ENCODE measurements at regions not wholly inside any gene's neighbourhood (a gene's known extent, or its start where the extent isn't known, plus 50 kb on each side); places are given as distances from the start of the nearest gene placed in this dataset.

GRCh38 chr3:174336784-174337183 lies 522.4 kb upstream of the NAALADL2 start:
- Histone ChIP-seq H3K14ac (ENCODE audit: low read length in 2 of 2) (no peak overlapping the region), H3K23ac (ENCODE audit: low read length in 2 of 2) (no peak overlapping the region), H2BK15ac (ENCODE audit: low read depth, poor library complexity, severe bottlenecking) (no peak overlapping the region), H3K4ac (ENCODE audit: low read depth in 1 of 2, low read length in 2 of 2) (no peak overlapping the region), H2AK5ac (ENCODE audit: low read length, severe bottlenecking) (no peak overlapping the region), H4K91ac (ENCODE audit: low read length) (no peak overlapping the region), H3K27me3 (ENCODE audit: control insufficient read depth in 1 of 2, insufficient read depth in 1 of 2, low read length in 2 of 2) (no peaks in the 10 kb centered on the region), H4K8ac (ENCODE audit: low read length) (no peak overlapping the region), H3K4me2 (ENCODE audit: low read length, poor library complexity, severe bottlenecking) (no peak overlapping the region), H2AFZ (ENCODE audit: low read depth, low read length) (no peak overlapping the region), H3K79me1 (replicated peaks; ENCODE audit: low read length, poor library complexity, severe bottlenecking) (no peaks in the 10 kb centered on the region), H3K9ac (ENCODE audit: low read length) (no peak overlapping the region), H3K4me3 (ENCODE audit: insufficient read depth in 1 of 2, low read depth in 1 of 2, low read length in 2 of 2) (no peak overlapping the region), H3K18ac (ENCODE audit: low read depth in 1 of 2, low read length in 2 of 2) (no peak overlapping the region), H2BK5ac (ENCODE audit: low read depth, low read length, poor library complexity, severe bottlenecking) (no peak overlapping the region), H2BK120ac (ENCODE audit: low read depth, low read length) (no peak overlapping the region), H3K4me1 (ENCODE audit: control insufficient read depth, insufficient read depth, low read depth, low read length) (no peaks in the 10 kb centered on the region), H2BK12ac (ENCODE audit: low read length in 2 of 2) (no peak overlapping the region), H3K36me3 (ENCODE audit: control insufficient read depth in 1 of 2, insufficient read depth in 2 of 2, low read depth in 1 of 2, low read length in 2 of 2) (no peaks in the 10 kb centered on the region), H3K27ac (ENCODE audit: low read length, poor library complexity, severe bottlenecking) (no peak overlapping the region), H3K9me3 (ENCODE audit: control insufficient read depth, low read length) (no peaks in the 10 kb centered on the region)
- no peak for DNase-seq
- WGBS = 90% methylated on average over 4 of the region's 4 CpGs

DNA sequence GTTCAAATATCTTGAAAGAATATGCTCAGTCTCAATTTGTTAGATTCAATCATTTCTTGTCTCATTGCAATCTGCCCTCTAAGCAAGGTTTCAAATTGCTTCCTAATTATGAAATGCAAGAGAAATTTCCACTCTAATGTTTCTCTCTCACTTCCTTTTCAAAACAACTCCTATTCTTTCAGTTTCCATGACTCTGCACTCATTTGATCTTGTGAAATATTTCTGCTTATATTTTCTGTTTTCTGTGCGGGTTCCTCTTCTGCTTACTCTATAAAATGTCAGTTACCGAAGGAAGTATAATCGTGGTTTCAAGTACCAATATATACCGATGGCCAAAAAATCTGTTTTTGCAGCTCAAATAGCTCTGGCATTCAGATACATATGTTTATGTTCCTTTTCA lies 521.9 kb upstream of the NAALADL2 start:
- Histone ChIP-seq H3K79me1 (replicated peaks; ENCODE audit: low read length, poor library complexity, severe bottlenecking) (no peaks in the 10 kb centered on the region), H3K27me3 (ENCODE audit: control insufficient read depth in 1 of 2, insufficient read depth in 1 of 2, low read length in 2 of 2) (no peaks in the 10 kb centered on the region), H3K14ac (ENCODE audit: low read length in 2 of 2) (no peak overlapping the region), H2BK15ac (ENCODE audit: low read depth, poor library complexity, severe bottlenecking) (no peak overlapping the region), H2AFZ (ENCODE audit: low read depth, low read length) (no peak overlapping the region), H4K8ac (ENCODE audit: low read length) (no peak overlapping the region), H3K9ac (ENCODE audit: low read length) (no peak overlapping the region), H3K4ac (ENCODE audit: low read depth in 1 of 2, low read length in 2 of 2) (no peak overlapping the region), H3K36me3 (ENCODE audit: control insufficient read depth in 1 of 2, insufficient read depth in 2 of 2, low read depth in 1 of 2, low read length in 2 of 2) (no peaks in the 10 kb centered on the region), H3K4me2 (ENCODE audit: low read length, poor library complexity, severe bottlenecking) (no peak overlapping the region), H2AK5ac (ENCODE audit: low read length, severe bottlenecking) (no peak overlapping the region), H3K27ac (ENCODE audit: low read length, poor library complexity, severe bottlenecking) (no peak overlapping the region), H2BK120ac (ENCODE audit: low read depth, low read length) (no peak overlapping the region), H3K23ac (ENCODE audit: low read length in 2 of 2) (no peak overlapping the region), H2BK5ac (ENCODE audit: low read depth, low read length, poor library complexity, severe bottlenecking) (no peak overlapping the region), H2BK12ac (ENCODE audit: low read length in 2 of 2) (no peak overlapping the region), H3K4me1 (ENCODE audit: control insufficient read depth, insufficient read depth, low read depth, low read length) (no peaks in the 10 kb centered on the region), H3K18ac (ENCODE audit: low read depth in 1 of 2, low read length in 2 of 2) (no peak overlapping the region), H3K4me3 (ENCODE audit: insufficient read depth in 1 of 2, low read depth in 1 of 2, low read length in 2 of 2) (no peak overlapping the region), H4K91ac (ENCODE audit: low read length) (no peak overlapping the region), H3K9me3 (ENCODE audit: control insufficient read depth, low read length) (no peaks in the 10 kb centered on the region)
- WGBS = 98% methylated on average over 4 of the region's 4 CpGs
- DNase-seq = no peak

DNA sequence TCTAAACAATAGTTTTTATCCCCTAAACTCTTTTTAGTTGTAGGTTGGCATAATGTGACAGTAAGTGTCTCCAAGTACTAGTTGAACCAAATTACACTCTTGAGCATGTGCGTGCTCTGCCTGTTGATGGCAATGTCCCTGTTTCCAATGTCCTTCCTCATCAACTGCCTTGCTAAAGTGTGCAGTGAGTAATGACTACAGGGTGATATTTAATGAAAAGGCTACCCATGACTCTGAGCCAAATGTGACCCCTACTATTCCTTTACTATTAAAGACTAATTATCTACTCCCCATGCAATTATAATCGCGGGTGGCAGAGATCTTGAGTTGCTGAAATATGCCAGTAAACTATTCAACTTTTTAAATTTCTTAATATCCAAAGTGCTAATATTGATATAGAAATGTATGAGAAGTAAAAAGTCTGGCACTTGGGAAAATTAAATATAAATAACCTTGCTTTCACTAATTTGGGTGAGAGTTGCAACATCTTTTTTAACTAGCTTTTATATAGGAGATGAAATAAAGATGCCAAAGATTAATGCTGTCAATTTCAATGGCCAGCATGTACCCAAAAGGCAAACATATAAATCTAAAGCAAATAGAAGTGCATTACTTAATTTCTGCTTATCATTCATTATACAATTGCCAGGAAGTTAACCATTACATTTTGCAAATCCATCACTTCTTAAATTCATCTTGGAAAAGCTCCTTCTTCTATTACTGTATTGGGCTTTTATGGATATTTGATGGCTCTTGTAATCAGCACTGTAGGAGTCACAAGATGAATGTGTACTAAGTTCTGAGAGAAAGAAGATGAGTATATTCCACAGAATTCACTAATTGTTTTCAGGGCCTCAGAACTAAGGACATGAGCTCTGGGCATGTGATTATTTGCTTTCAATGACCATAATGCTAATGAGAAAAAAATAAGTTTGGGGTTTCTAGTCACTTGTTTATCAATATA lies 518.2 kb upstream of the NAALADL2 start:
- no peak overlapping the region for H3K4me3 ChIP-seq (ENCODE audit: insufficient read depth in 1 of 2, low read depth in 1 of 2, low read length in 2 of 2)
- no peaks in the 10 kb centered on the region for H3K36me3 ChIP-seq (ENCODE audit: control insufficient read depth in 1 of 2, insufficient read depth in 2 of 2, low read depth in 1 of 2, low read length in 2 of 2)
- H3K9ac ChIP-seq (ENCODE audit: low read length) = no peak overlapping the region
- no peak overlapping the region for H2AFZ ChIP-seq (ENCODE audit: low read depth, low read length)
- no peaks in the 10 kb centered on the region for H3K27me3 ChIP-seq (ENCODE audit: control insufficient read depth in 1 of 2, insufficient read depth in 1 of 2, low read length in 2 of 2)
- H4K8ac ChIP-seq (ENCODE audit: low read length) = no peak overlapping the region
- H2BK120ac ChIP-seq (ENCODE audit: low read depth, low read length) = no peak overlapping the region
- no peak overlapping the region for H2BK12ac ChIP-seq (ENCODE audit: low read length in 2 of 2)
- H2AK5ac ChIP-seq (ENCODE audit: low read length, severe bottlenecking) = no peak overlapping the region
- no peak overlapping the region for H4K91ac ChIP-seq (ENCODE audit: low read length)
- no peak overlapping the region for H3K18ac ChIP-seq (ENCODE audit: low read depth in 1 of 2, low read length in 2 of 2)
- no peak overlapping the region for H3K4me2 ChIP-seq (ENCODE audit: low read length, poor library complexity, severe bottlenecking)
- H3K79me1 ChIP-seq (replicated peaks; ENCODE audit: low read length, poor library complexity, severe bottlenecking) = no peaks in the 10 kb centered on the region
- WGBS = 100% methylated on average over 1 of the region's 3 CpGs
- no peak overlapping the region for H3K23ac ChIP-seq (ENCODE audit: low read length in 2 of 2)
- no peaks in the 10 kb centered on the region for H3K9me3 ChIP-seq (ENCODE audit: control insufficient read depth, low read length)
- no peak overlapping the region for H2BK15ac ChIP-seq (ENCODE audit: low read depth, poor library complexity, severe bottlenecking)
- H3K14ac ChIP-seq (ENCODE audit: low read length in 2 of 2) = no peak overlapping the region
- no peaks in the 10 kb centered on the region for H3K4me1 ChIP-seq (ENCODE audit: control insufficient read depth, insufficient read depth, low read depth, low read length)
- no peak overlapping the region for H3K4ac ChIP-seq (ENCODE audit: low read depth in 1 of 2, low read length in 2 of 2)
- no peak for DNase-seq
- no peak overlapping the region for H3K27ac ChIP-seq (ENCODE audit: low read length, poor library complexity, severe bottlenecking)
- H2BK5ac ChIP-seq (ENCODE audit: low read depth, low read length, poor library complexity, severe bottlenecking) = no peak overlapping the region

GRCh38 chr3:174342171-174342570 lies 517.0 kb upstream of the NAALADL2 start:
- Histone ChIP-seq H3K4me1 (ENCODE audit: control insufficient read depth, insufficient read depth, low read depth, low read length) (no peaks in the 10 kb centered on the region), H2AK5ac (ENCODE audit: low read length, severe bottlenecking) (no peak overlapping the region), H3K79me1 (replicated peaks; ENCODE audit: low read length, poor library complexity, severe bottlenecking) (no peaks in the 10 kb centered on the region), H2BK120ac (ENCODE audit: low read depth, low read length) (no peak overlapping the region), H3K27me3 (ENCODE audit: control insufficient read depth in 1 of 2, insufficient read depth in 1 of 2, low read length in 2 of 2) (no peaks in the 10 kb centered on the region), H4K91ac (ENCODE audit: low read length) (no peak overlapping the region), H2BK5ac (ENCODE audit: low read depth, low read length, poor library complexity, severe bottlenecking) (no peak overlapping the region), H3K4ac (ENCODE audit: low read depth in 1 of 2, low read length in 2 of 2) (no peak overlapping the region), H2BK15ac (ENCODE audit: low read depth, poor library complexity, severe bottlenecking) (no peak overlapping the region), H3K4me2 (ENCODE audit: low read length, poor library complexity, severe bottlenecking) (no peak overlapping the region), H3K36me3 (ENCODE audit: control insufficient read depth in 1 of 2, insufficient read depth in 2 of 2, low read depth in 1 of 2, low read length in 2 of 2) (no peaks in the 10 kb centered on the region), H3K23ac (ENCODE audit: low read length in 2 of 2) (no peak overlapping the region), H3K4me3 (ENCODE audit: insufficient read depth in 1 of 2, low read depth in 1 of 2, low read length in 2 of 2) (no peak overlapping the region), H3K9ac (ENCODE audit: low read length) (no peak overlapping the region), H2BK12ac (ENCODE audit: low read length in 2 of 2) (no peak overlapping the region), H4K8ac (ENCODE audit: low read length) (no peak overlapping the region), H3K9me3 (ENCODE audit: control insufficient read depth, low read length) (no peaks in the 10 kb centered on the region), H2AFZ (ENCODE audit: low read depth, low read length) (no peak overlapping the region), H3K18ac (ENCODE audit: low read depth in 1 of 2, low read length in 2 of 2) (peak overlapping the region in 1 of 2 experiments; percentile 6), H3K14ac (ENCODE audit: low read length in 2 of 2) (no peak overlapping the region), H3K27ac (ENCODE audit: low read length, poor library complexity, severe bottlenecking) (no peak overlapping the region)
- 91% methylated on average over 2 of the region's 2 CpGs for WGBS
- no peak for DNase-seq

All from mesenchymal stem cell (in vitro differentiated cells and primary cell).